MM.1S (cell line): ENCODE measurements at regions not wholly inside any gene's neighbourhood (a gene's known extent, or its start where the extent isn't known, plus 50 kb on each side); places are given as distances from the start of the nearest gene placed in this dataset.

Experiments used
- DNase-seq: peaks from one replicate; pipeline ENCODE4 v3.0.0-alpha.2; 2015
- H2AFZ ChIP-seq: fragments of 300-600 bp; sonication (generic); 2 replicates; pipeline ENCODE4 v1.6.0; 2016; ENCODE audit warnings: antibody characterized with exemption, low read length
- H3F3A ChIP-seq: fragments of 300-600 bp; sonication (generic); 2 replicates; pipeline ENCODE4 v1.6.1; 2016; ENCODE audit warnings: mild to moderate bottlenecking, antibody characterized with exemption, low read length, moderate library complexity, mixed read lengths; ENCODE audit not compliant: insufficient read depth
- H3K27ac ChIP-seq: fragments of 300-600 bp; sonication (generic); 2 replicates; pipeline ENCODE4 v1.5.1; 2016; ENCODE audit warnings: mild to moderate bottlenecking, low read length
- H3K27me3 ChIP-seq: fragments of 300-600 bp; sonication (generic); replicated peaks from 2 replicates; pipeline ENCODE4 v1.6.0; 2016; ENCODE audit warnings: low read length; ENCODE audit not compliant: insufficient read depth
- H3K36me3 ChIP-seq: fragments of 300-600 bp; sonication (generic); replicated peaks from 2 replicates; pipeline ENCODE4 v1.6.1; 2016; ENCODE audit warnings: mild to moderate bottlenecking, low read length, mixed read lengths; ENCODE audit not compliant: insufficient read depth
- H3K4me1 ChIP-seq: fragments of 300-600 bp; sonication (generic); 2 replicates; pipeline ENCODE4 v1.6.1; 2016; ENCODE audit warnings: low read length, mixed read lengths
- H3K4me2 ChIP-seq: fragments of 300-600 bp; sonication (generic); 2 replicates; pipeline ENCODE4 v1.6.0; 2016; ENCODE audit warnings: low read depth, low read length
- H3K4me3 ChIP-seq: fragments of 300-600 bp; sonication (generic); 2 replicates; pipeline ENCODE4 v1.5.1; 2016; ENCODE audit warnings: low read length, mixed read lengths
- H3K79me2 ChIP-seq: fragments of 300-600 bp; sonication (generic); 2 replicates; pipeline ENCODE4 v1.6.1; 2016; ENCODE audit warnings: mixed run types, low read length, mixed read lengths
- H3K9ac ChIP-seq: fragments of 300-600 bp; sonication (generic); 2 replicates; pipeline ENCODE4 v1.6.1; 2016; ENCODE audit warnings: low read length, mixed read lengths
- H3K9me2 ChIP-seq: fragments of 300-600 bp; sonication (generic); replicated peaks from 2 replicates; pipeline ENCODE4 v1.6.1; 2016; ENCODE audit warnings: mild to moderate bottlenecking, low read length, mixed read lengths; ENCODE audit not compliant: insufficient read depth
- H3K9me3 ChIP-seq: fragments of 300-600 bp; sonication (generic); replicated peaks from 2 replicates; pipeline ENCODE4 v1.6.1; 2016; ENCODE audit warnings: mild to moderate bottlenecking, low read length, mixed read lengths; ENCODE audit not compliant: insufficient read depth
- H4K20me1 ChIP-seq: fragments of 300-600 bp; sonication (generic); 2 replicates; pipeline ENCODE4 v1.6.1; 2016; ENCODE audit warnings: mild to moderate bottlenecking, low read length, moderate library complexity, mixed read lengths; ENCODE audit not compliant: insufficient read depth
- EZH2 ChIP-seq: fragments of 300-600 bp; sonication (generic); optimal IDR thresholded peaks from 2 replicates; pipeline ENCODE3; 2017; ENCODE audit warnings: low read depth, mild to moderate bottlenecking, antibody characterized with exemption, low read length, mixed read lengths
- EZH2phosphoT487 ChIP-seq: fragments of 300-600 bp; sonication (generic); IDR thresholded peaks from 2 replicates; pipeline ENCODE4 v1.6.1; 2018; ENCODE audit warnings: antibody characterized with exemption, low read length
- TF ChIP-seq, protein P1 (sequence below): fragments of 300-600 bp; sonication (generic); IDR thresholded peaks from 2 replicates; pipeline ENCODE4 v1.5.1; 2016; ENCODE audit warnings: antibody characterized with exemption, low read length, mixed read lengths

DNA sequence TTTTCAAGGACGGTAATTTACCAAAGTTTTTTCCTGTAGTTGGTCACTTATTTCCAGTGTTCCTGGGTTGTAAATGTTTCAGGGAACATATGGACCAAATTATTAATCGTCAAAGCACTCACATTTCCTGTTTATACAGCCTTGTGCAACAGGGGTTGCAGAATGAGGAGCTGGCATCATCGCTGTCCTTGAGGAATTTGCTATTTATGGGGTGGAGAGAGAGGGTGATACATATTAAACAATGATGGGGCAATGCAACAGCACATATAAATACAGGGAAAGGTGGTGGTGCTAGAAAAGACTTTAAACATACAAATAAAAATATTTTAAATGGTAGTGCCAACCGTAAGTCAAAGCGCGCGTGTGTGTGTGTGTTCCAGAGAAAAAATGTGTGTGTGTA lies 369.8 kb downstream of the NPHP4 start:
- Histone ChIP-seq H3F3A (no peaks in the 10 kb centered on the region), H3K9me2 (no peaks in the 10 kb centered on the region), H3K79me2 (no peaks in the 10 kb centered on the region), H3K9me3 (no peaks in the 10 kb centered on the region), H2AFZ (no peak overlapping the region), H4K20me1 (no peaks in the 10 kb centered on the region), H3K9ac (no peak overlapping the region), H3K4me1 (no peaks in the 10 kb centered on the region), H3K27me3 (peaks cover 81% of the 10 kb centered on the region), H3K4me3 (no peak overlapping the region), H3K27ac (no peak overlapping the region), H3K36me3 (no peaks in the 10 kb centered on the region), H3K4me2 (no peak overlapping the region)
- TF ChIP-seq, protein P1, sequence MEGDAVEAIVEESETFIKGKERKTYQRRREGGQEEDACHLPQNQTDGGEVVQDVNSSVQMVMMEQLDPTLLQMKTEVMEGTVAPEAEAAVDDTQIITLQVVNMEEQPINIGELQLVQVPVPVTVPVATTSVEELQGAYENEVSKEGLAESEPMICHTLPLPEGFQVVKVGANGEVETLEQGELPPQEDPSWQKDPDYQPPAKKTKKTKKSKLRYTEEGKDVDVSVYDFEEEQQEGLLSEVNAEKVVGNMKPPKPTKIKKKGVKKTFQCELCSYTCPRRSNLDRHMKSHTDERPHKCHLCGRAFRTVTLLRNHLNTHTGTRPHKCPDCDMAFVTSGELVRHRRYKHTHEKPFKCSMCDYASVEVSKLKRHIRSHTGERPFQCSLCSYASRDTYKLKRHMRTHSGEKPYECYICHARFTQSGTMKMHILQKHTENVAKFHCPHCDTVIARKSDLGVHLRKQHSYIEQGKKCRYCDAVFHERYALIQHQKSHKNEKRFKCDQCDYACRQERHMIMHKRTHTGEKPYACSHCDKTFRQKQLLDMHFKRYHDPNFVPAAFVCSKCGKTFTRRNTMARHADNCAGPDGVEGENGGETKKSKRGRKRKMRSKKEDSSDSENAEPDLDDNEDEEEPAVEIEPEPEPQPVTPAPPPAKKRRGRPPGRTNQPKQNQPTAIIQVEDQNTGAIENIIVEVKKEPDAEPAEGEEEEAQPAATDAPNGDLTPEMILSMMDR: no peak
- TF ChIP-seq EZH2phosphoT487 (no peak), EZH2 (no peak)
- no peak for DNase-seq

GRCh38 chr1:5621692-5622091 lies 370.5 kb downstream of the NPHP4 start:
- no peaks in the 10 kb centered on the region for H3K9me3 ChIP-seq
- H3K4me1 ChIP-seq: no peaks in the 10 kb centered on the region
- H3K36me3 ChIP-seq: no peaks in the 10 kb centered on the region
- H4K20me1 ChIP-seq: no peaks in the 10 kb centered on the region
- H3F3A ChIP-seq: no peaks in the 10 kb centered on the region
- TF ChIP-seq EZH2 (no peak), EZH2phosphoT487 (no peak)
- TF ChIP-seq, protein P1: no peak
- H2AFZ ChIP-seq: no peak overlapping the region
- no peak overlapping the region for H3K9ac ChIP-seq
- no peaks in the 10 kb centered on the region for H3K79me2 ChIP-seq
- H3K27me3 ChIP-seq: peaks cover 81% of the 10 kb centered on the region
- no peak for DNase-seq
- no peak overlapping the region for H3K27ac ChIP-seq
- H3K4me2 ChIP-seq: no peak overlapping the region
- no peaks in the 10 kb centered on the region for H3K9me2 ChIP-seq
- H3K4me3 ChIP-seq: no peak overlapping the region

GRCh38 chr1:5620997-5621396 lies 371.2 kb downstream of the NPHP4 start:
- no peak for TF ChIP-seq EZH2
- no peak for TF ChIP-seq EZH2phosphoT487
- TF ChIP-seq, protein P1: peak; percentile 21
- Histone ChIP-seq H3K4me2 (no peak overlapping the region), H3K4me3 (no peak overlapping the region), H3K9ac (no peak overlapping the region), H3K27ac (no peak overlapping the region), H3K9me3 (no peaks in the 10 kb centered on the region), H3K79me2 (no peaks in the 10 kb centered on the region), H3K36me3 (no peaks in the 10 kb centered on the region), H3F3A (no peaks in the 10 kb centered on the region), H3K9me2 (no peaks in the 10 kb centered on the region), H4K20me1 (no peaks in the 10 kb centered on the region), H2AFZ (no peak overlapping the region), H3K4me1 (no peaks in the 10 kb centered on the region), H3K27me3 (peaks cover 81% of the 10 kb centered on the region)
- no peak for DNase-seq
